ENCODE measurements at regions not wholly inside any gene's neighbourhood (a gene's known extent, or its start where the extent isn't known, plus 50 kb on each side); places are given as distances from the start of the nearest gene placed in this dataset.

DNA sequence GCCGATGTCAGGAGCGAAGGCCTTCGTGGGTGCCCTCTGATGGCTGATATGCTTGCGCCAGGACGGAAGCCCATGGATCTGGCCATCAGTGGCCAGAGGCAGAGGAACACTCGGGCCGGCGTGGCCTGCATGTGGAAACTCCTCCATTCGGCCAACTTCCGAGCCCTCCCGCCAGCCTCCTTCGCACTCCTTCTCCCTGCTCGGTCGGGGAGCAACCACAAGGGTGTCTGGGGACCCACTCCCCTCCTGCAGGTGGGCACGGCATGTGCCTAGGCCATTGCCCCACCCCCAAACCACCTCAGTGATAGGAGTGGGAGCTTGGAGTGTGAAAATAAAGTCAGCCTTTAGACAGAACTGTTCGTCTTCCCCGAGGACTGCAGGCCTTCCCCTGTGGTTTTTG is 231.3 kb downstream of the BCL11B start:
- FAIRE-seq, result no peak
- no peak for DNase-seq (ENCODE audit: insufficient read length, low spot score)
- no peak for TF ChIP-seq CTCF (IDR thresholded peaks at IDR 0.05; ENCODE audit: insufficient read depth, missing control alignments)

DNA sequence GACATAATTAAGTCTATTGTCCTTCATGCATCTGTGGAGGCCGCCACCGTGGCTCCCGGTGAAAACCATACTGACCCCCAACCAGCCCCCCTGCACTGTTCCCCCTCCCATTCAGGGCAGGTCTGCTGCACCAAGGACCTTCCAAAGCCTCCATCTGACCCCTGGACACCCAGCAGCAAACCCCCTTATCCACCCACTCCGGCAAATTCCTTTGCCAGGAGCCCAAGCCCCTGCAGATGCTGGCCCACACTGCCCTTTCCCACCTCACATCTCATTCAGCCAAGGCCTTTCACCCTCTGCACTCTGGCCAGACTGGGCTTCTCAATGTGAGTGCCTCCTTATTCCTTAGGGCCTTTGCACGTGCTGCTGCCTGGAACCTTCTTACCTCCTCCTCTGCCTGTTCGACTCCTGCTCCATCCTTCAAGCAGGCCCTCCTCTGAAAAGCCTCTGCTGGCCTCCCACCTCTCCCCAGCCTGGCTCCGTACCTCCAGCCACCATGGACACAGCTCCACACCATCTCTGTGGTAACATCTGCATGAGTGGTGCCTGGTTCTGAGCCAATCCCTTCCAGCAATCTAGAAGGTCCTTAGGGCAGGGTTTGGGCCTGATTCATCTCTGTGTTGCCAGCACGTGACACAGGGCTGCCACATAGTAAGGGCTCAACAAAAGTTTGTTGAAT is 230.7 kb downstream of the BCL11B start:
- TF ChIP-seq CTCF (IDR thresholded peaks at IDR 0.05; ENCODE audit: insufficient read depth, missing control alignments), result no peak
- FAIRE-seq, result no peak
- no peak for DNase-seq (ENCODE audit: insufficient read length, low spot score)

DNA sequence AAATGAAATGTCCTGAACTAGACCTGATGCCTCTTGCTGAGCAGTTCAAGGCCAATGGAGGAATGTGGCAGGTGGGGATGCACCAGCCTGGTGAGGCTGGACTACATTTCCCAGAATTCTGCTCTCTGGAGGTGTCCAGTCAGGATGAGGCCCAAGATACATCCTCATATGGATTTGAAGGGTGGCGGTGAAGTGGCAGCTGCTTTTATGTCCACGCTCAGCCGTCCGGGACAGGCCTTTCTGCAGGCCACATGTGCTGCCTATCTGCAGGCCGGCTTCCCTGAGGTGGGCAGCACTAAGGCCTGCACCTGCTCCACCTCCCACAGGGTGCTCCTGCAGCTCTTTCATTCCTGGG is 230.2 kb downstream of the BCL11B start:
- TF ChIP-seq CTCF (IDR thresholded peaks at IDR 0.05; ENCODE audit: insufficient read depth, missing control alignments), result no peak
- DNase-seq (ENCODE audit: insufficient read length, low spot score) (no peak), FAIRE-seq (no peak)

DNA sequence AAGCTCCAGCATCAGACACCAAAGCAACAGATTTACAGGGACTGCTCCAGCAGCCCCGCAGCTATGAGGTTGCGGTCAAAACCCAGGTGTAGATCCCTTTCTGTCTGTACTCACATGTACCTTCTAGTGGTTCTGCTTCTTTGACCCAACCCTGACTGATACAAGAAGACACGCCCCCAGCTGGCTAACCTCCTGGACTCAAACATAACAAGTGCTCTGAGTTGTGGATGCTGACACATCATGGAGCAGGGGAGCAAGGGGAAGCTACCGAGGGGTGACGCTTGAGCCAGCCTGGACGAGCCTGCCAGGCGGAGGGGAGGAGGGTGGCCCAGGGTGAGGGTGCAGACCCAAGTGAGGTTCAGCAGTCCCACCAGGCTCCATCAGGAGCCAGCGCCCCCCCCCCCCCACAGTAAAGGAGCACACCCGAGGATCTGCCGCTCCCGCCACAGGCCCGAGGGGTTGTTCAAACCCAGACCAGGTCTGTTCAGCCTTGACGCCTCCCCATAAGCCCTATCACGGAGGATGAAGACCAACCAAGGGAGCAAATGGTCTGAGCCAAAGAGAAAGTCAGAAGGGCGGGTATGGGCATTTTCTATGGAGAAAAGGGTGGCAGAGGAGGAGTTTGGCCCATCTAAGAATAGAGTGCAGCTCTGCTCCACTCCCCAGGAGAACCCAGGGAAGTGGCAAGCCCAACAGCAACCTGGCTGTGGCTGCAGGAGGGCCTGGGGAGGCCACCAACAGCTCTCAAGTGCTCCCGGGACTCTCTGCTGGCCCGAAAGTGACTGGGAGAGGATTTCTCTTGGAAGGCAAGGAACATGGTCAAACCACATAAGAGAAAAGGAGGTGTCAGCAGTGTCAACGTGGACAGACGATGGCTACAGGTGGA is 229.4 kb downstream of the BCL11B start:
- no peak for DNase-seq (ENCODE audit: insufficient read length, low spot score)
- TF ChIP-seq CTCF (IDR thresholded peaks at IDR 0.05; ENCODE audit: insufficient read depth, missing control alignments), result no peak
- FAIRE-seq, result no peak

DNA sequence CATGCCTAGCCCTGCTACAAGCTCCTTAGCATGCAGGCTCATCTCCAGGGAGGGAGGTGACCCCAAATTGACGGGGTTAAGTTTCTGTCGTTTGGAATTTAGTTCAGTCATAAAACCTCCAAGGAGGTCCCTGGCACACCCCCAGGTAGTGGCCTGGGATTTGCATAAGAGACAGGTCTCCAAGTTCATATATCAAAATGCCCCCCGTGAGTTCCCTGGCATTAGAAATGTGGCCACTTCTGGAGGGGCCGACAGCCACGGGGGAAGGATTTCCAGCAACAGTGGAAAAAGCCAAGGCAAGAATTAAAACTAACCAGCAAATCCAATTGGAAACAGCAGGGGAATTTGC is 228.8 kb downstream of the BCL11B start:
- TF ChIP-seq CTCF (IDR thresholded peaks at IDR 0.05; ENCODE audit: insufficient read depth, missing control alignments), result no peak
- no peak for DNase-seq (ENCODE audit: insufficient read length, low spot score)
- FAIRE-seq, result no peak

- TF ChIP-seq CTCF (IDR thresholded peaks at IDR 0.05; ENCODE audit: insufficient read depth, missing control alignments), result no peak
- FAIRE-seq (no peak), DNase-seq (ENCODE audit: insufficient read length, low spot score) (no peak)
Observed at GRCh38 chr14:99043756-99044155, 228.2 kb downstream of the BCL11B start.

DNA sequence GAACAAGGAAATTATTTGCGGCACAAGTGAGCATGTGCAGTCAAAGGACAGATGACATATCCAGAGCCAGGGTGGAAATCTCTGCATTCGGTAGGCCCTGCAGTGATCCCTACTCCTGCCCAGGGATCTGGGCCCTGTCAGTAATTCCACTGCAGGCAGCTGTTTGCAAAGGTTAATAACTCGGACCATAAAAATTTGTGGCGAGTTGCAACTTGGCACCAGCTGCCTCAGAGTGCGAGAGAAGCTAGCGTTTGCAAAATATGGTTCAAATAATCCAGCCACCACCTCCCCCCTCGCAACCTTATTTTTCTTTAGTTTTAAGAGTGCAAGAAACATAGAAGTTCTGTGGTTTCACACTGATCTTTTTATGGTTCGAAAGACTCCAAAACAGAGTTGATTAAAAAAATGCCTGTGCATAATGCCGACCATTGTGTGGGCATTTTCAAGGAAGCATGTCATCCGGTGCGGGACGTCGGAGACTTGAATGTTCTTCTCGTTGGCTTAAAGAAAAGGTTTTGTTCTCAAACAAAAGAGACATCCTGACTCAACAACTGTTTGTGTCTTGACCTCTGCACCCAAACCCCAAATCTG is 224.5 kb downstream of the BCL11B start:
- FAIRE-seq, result no peak
- TF ChIP-seq CTCF (IDR thresholded peaks at IDR 0.05; ENCODE audit: insufficient read depth, missing control alignments), result no peak
- DNase-seq (ENCODE audit: insufficient read length, low spot score), result no peak
